NT2/D1 (cell line): ENCODE measurements at regions not wholly inside any gene's neighbourhood (a gene's known extent, or its start where the extent isn't known, plus 50 kb on each side); places are given as distances from the start of the nearest gene placed in this dataset.

Experiments used
- DNase-seq: peaks from one replicate; pipeline ENCODE4 v3.0.0-alpha.2; 2011; ENCODE audit warnings: low read depth, low spot score
- H3K27me3 ChIP-seq: 2 replicates; pipeline ENCODE4 v1.6.0; 2011; ENCODE audit warnings: mild to moderate bottlenecking; ENCODE audit not compliant: insufficient read length, insufficient read depth
- H3K36me3 ChIP-seq: 2 replicates; pipeline ENCODE4 v1.6.1; 2011; ENCODE audit warnings: mild to moderate bottlenecking, low read length, mixed read lengths; ENCODE audit not compliant: insufficient read depth, insufficient read length
- H3K4me1 ChIP-seq: 2 replicates; pipeline ENCODE4 v1.5.1; 2011; ENCODE audit not compliant: insufficient read depth, insufficient read length
- H3K4me3 ChIP-seq: 2 replicates; pipeline ENCODE4 v1.5.1; 2011; ENCODE audit warnings: low read depth; ENCODE audit not compliant: insufficient read length
- H3K9ac ChIP-seq: 2 replicates; pipeline ENCODE4 v1.6.0; 2011; ENCODE audit warnings: low read depth; ENCODE audit not compliant: insufficient read length
- H3K9me3 ChIP-seq: 2 replicates; pipeline ENCODE4 v1.5.1; 2011; ENCODE audit warnings: mild to moderate bottlenecking, low read length; ENCODE audit not compliant: insufficient read depth
- SUZ12 ChIP-seq: IDR thresholded peaks from 2 replicates; pipeline ENCODE4 v1.6.1; 2011; ENCODE audit not compliant: insufficient read length, insufficient read depth; ENCODE audit errors: extremely low read depth
- YY1 ChIP-seq: IDR thresholded peaks from 2 replicates; pipeline ENCODE4 v1.6.1; 2011; ENCODE audit not compliant: insufficient read length, insufficient read depth
- ZNF274 ChIP-seq: IDR thresholded peaks from 2 replicates; pipeline ENCODE4 v1.6.1; 2011; ENCODE audit warnings: mild to moderate bottlenecking, low read depth, low read length

DNA sequence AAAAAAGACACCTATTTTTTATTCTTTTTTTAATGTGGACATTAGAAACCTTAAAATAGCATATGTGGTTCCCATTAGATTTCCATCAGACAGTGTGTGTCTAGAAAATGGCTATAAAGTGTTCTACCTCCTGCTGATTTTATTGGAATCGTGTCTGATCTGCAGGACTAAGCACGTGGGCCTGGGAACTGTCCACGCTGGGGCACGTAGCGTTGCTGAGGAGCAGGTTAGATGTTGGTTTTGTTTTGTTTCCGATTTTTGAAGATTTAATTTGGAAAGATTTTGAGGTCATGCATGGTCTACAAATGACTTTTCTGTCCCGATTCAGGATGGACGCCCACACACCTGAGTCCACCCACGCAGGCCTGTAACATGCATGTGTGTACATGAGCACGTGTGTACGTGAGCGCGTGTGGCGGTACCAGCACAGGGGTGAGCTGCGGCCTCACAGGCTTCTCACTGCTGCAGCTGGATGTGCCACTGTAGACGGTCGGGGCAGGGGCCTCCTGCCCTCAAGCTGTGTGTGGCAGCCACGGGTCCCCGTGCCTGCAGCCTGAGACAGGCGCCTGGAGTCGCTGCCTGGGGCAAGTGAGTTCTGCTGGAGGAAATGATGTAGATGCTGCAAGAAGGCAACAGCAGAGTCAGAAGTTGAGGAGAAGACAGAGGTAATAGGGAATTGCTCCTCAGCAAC, 99.7 kb upstream of the CTDP1 start:
- H3K36me3 ChIP-seq, result no peaks in the 10 kb centered on the region
- H3K4me1 ChIP-seq, result peaks cover 8% of the 10 kb centered on the region
- DNase-seq, result no peak
- H3K9me3 ChIP-seq, result 0 out of 2 replicates have a peak, but pooled peaks cover 7% of the 10 kb centered on the region
- H3K27me3 ChIP-seq, result no peaks in the 10 kb centered on the region
- H3K9ac ChIP-seq, result no peak overlapping the region
- TF ChIP-seq SUZ12, result no peak
- no peak overlapping the region for H3K4me3 ChIP-seq

- H3K4me3 ChIP-seq, result no peak overlapping the region
- H3K4me1 ChIP-seq, result peaks cover 8% of the 10 kb centered on the region
- no peak for DNase-seq
- H3K9me3 ChIP-seq, result 0 out of 2 replicates have a peak, but pooled peaks cover 7% of the 10 kb centered on the region
- no peak overlapping the region for H3K9ac ChIP-seq
- no peak for TF ChIP-seq SUZ12
- no peak for TF ChIP-seq YY1
- TF ChIP-seq ZNF274, result no peak
- no peaks in the 10 kb centered on the region for H3K36me3 ChIP-seq
- no peaks in the 10 kb centered on the region for H3K27me3 ChIP-seq
Observed at GRCh38 chr18:79580498-79581171, 99.0 kb upstream of the CTDP1 start.

GRCh38 chr18:79581406-79581805, 98.2 kb upstream of the CTDP1 start:
- no peak overlapping the region for H3K4me3 ChIP-seq
- H3K9ac ChIP-seq, result no peak overlapping the region
- no peak for DNase-seq
- H3K36me3 ChIP-seq, result no peaks in the 10 kb centered on the region
- no peaks in the 10 kb centered on the region for H3K27me3 ChIP-seq
- 0 out of 2 replicates have a peak, but pooled peaks cover 7% of the 10 kb centered on the region for H3K9me3 ChIP-seq
- peaks cover 11% of the 10 kb centered on the region for H3K4me1 ChIP-seq
- TF ChIP-seq YY1 (no peak), ZNF274 (no peak), SUZ12 (no peak)

DNA sequence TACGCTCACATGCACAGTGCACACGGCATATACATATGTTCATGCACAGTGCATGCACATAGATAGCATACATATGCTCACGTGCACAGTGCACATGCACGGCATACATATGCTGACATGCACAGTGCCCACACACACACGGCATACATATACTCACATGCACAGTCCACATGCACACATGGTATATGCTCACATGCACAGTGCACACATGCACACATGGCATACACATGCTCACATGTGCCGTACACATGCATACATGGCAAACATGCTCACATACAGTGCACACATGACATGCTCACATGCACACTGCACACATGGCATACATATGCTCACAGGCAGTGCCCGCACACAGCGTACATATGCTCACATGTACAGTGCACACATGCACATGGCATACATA, 97.7 kb upstream of the CTDP1 start:
- TF ChIP-seq YY1 (no peak), ZNF274 (no peak), SUZ12 (no peak)
- 0 out of 2 replicates have a peak, but pooled peaks cover 7% of the 10 kb centered on the region for H3K9me3 ChIP-seq
- H3K4me1 ChIP-seq, result peaks cover 11% of the 10 kb centered on the region
- no peak for DNase-seq
- no peak overlapping the region for H3K4me3 ChIP-seq
- no peaks in the 10 kb centered on the region for H3K27me3 ChIP-seq
- no peak overlapping the region for H3K9ac ChIP-seq
- H3K36me3 ChIP-seq, result no peaks in the 10 kb centered on the region

GRCh38 chr18:79582978-79583377, 96.6 kb upstream of the CTDP1 start:
- Histone ChIP-seq H3K9ac (no peak overlapping the region), H3K9me3 (0 out of 2 replicates have a peak, but pooled peaks cover 7% of the 10 kb centered on the region), H3K27me3 (peaks cover 3% of the 10 kb centered on the region), H3K36me3 (no peaks in the 10 kb centered on the region), H3K4me3 (no peak overlapping the region), H3K4me1 (peaks cover 12% of the 10 kb centered on the region)
- no peak for TF ChIP-seq SUZ12
- TF ChIP-seq ZNF274, result no peak
- no peak for TF ChIP-seq YY1
- DNase-seq, result no peak

DNA sequence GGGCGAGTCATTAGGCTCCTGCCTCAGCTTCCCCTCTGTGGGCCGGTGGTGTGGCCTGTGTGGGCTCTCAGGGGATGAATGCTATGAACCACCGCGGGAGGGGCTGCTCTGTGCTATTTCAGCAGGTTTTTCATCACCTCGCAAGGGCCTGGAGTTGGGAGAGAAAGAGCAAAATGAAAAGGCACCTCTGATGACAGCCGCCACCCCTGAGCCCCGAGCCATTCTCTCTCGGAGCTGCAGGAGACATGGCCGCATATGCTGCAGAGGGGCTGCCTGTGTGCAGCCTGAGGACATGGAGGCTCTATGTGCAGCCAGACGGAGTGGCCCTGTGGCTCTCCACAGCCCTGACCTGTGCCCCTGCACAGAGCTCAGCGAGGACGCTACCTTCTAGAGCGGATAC, 96.2 kb upstream of the CTDP1 start:
- no peak for DNase-seq
- Histone ChIP-seq H3K4me1 (peaks cover 16% of the 10 kb centered on the region), H3K9ac (no peak overlapping the region), H3K36me3 (no peaks in the 10 kb centered on the region), H3K4me3 (no peak overlapping the region), H3K27me3 (peaks cover 3% of the 10 kb centered on the region), H3K9me3 (0 out of 2 replicates have a peak, but pooled peaks cover 7% of the 10 kb centered on the region)
- TF ChIP-seq SUZ12 (no peak), YY1 (no peak), ZNF274 (no peak)

DNA sequence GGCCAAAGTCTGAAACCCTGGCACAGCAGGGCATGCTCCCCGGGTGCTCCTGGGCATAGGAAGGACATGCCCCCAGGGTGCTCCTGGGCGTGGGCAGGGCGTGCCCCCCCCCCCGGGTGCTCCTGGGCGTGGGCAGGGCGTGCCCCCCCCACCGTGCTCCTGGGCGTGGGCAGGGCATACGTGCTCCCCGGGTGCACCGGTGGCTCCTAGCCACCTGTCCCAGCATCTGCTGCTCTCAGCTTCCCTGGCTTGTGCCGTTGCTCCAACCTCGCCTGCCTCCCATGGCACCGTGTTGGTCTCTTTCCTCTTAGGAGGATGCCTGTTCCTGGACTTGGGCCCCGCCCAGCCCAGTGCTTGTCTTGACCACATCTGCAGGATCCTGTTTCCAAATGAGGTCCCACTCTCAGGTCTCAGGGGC, 95.6 kb upstream of the CTDP1 start:
- peaks cover 3% of the 10 kb centered on the region for H3K27me3 ChIP-seq
- 0 out of 2 replicates have a peak, but pooled peaks cover 7% of the 10 kb centered on the region for H3K9me3 ChIP-seq
- TF ChIP-seq SUZ12, result no peak
- TF ChIP-seq YY1, result no peak
- no peak for TF ChIP-seq ZNF274
- no peak overlapping the region for H3K9ac ChIP-seq
- DNase-seq, result no peak
- peaks cover 18% of the 10 kb centered on the region for H3K4me1 ChIP-seq
- no peaks in the 10 kb centered on the region for H3K36me3 ChIP-seq
- no peak overlapping the region for H3K4me3 ChIP-seq
